NCI-H524 treated with DMSO at 0.1 percent for 48 hours (cell line): ENCODE measurements at regions not wholly inside any gene's neighbourhood (a gene's known extent, or its start where the extent isn't known, plus 50 kb on each side); places are given as distances from the start of the nearest gene placed in this dataset.
"Not testable (repeated sequence)": the region's sequence is repeated elsewhere in the genome, so short reads cannot be mapped to it uniquely, and the experiment has no call there.

Source experiments
- DNase-seq: peaks from one replicate; lab custom pipeline; 2025; lab: John Stamatoyannopoulos, UW

- DNase-seq: no peak
These were observed 360.4 kb upstream of the AGA start for GRCh38 chr4:177802661-177803060.

GRCh38 chr4:177803151-177803550, 360.9 kb upstream of the AGA start:
- no peak for DNase-seq

GRCh38 chr4:177809791-177810190, 367.6 kb upstream of the AGA start:
- DNase-seq: no peak

- DNase-seq: no peak
These were observed 368.0 kb upstream of the AGA start for GRCh38 chr4:177810220-177810619.

GRCh38 chr4:177818392-177818791, 376.2 kb upstream of the AGA start:
- DNase-seq: not testable (repeated sequence)

GRCh38 chr4:177826973-177827372, 384.7 kb upstream of the AGA start:
- no peak for DNase-seq

GRCh38 chr4:177841258-177841657, 399.0 kb upstream of the AGA start:
- no peak for DNase-seq

- DNase-seq: no peak
These were observed 411.0 kb upstream of the AGA start for GRCh38 chr4:177853229-177853628.

GRCh38 chr4:177855507-177856197, 413.4 kb upstream of the AGA start:
- no peak for DNase-seq

GRCh38 chr4:177860171-177860570, 417.9 kb upstream of the AGA start:
- no peak for DNase-seq

- no peak for DNase-seq
These were observed 419.4 kb upstream of the AGA start for GRCh38 chr4:177861551-177862094.

- no peak for DNase-seq
These were observed 420.4 kb upstream of the AGA start for GRCh38 chr4:177862541-177863176.

GRCh38 chr4:177879851-177880250, 437.6 kb upstream of the AGA start:
- no peak for DNase-seq

GRCh38 chr4:177895136-177895535, 452.9 kb upstream of the AGA start:
- DNase-seq: no peak

GRCh38 chr4:177901786-177902185, 459.5 kb upstream of the AGA start:
- DNase-seq: no peak

- no peak for DNase-seq
These were observed 460.1 kb upstream of the AGA start for GRCh38 chr4:177902386-177902785.

- DNase-seq: no peak
These were observed 465.6 kb upstream of the AGA start for GRCh38 chr4:177907736-177908424.

- DNase-seq: no peak
These were observed 479.5 kb upstream of the AGA start for GRCh38 chr4:177921715-177922114.

GRCh38 chr4:177923888-177924287, 481.7 kb upstream of the AGA start:
- no peak for DNase-seq

GRCh38 chr4:177937041-177937440, 494.8 kb upstream of the AGA start:
- DNase-seq: no peak

- DNase-seq: no peak
These were observed 496.0 kb upstream of the AGA start for GRCh38 chr4:177938226-177938625.

- no peak for DNase-seq
These were observed 503.0 kb upstream of the AGA start for GRCh38 chr4:177945268-177945667.

- no peak for DNase-seq
These were observed 505.4 kb upstream of the AGA start for GRCh38 chr4:177947607-177948006.
